Ovary (tissue), 3 donors: ENCODE measurements at regions not wholly inside any gene's neighbourhood (a gene's known extent, or its start where the extent isn't known, plus 50 kb on each side); places are given as distances from the start of the nearest gene placed in this dataset.

Source experiments
- EP300 ChIP-seq: sonication (generic); formaldehyde crosslinking; IDR thresholded peaks from one replicate; pipeline ENCODE4 v1.6.1; 2017; ENCODE audit warnings: antibody characterized with exemption
- TF ChIP-seq, protein P1 (sequence below), 3 donors: fragments of 450-650 bp in 2 of 3; fragments of 200-600 bp in 1 of 3; IDR thresholded peaks; one replicate each; pipeline versions ENCODE4 v1.5.1 to v1.8.0; 2016 to 2022; ENCODE audit warnings: antibody characterized with exemption in 3 of 3, mild to moderate bottlenecking in 1 of 3
- donor health status: DM: no; HTN: no; CAD: no.

DNA sequence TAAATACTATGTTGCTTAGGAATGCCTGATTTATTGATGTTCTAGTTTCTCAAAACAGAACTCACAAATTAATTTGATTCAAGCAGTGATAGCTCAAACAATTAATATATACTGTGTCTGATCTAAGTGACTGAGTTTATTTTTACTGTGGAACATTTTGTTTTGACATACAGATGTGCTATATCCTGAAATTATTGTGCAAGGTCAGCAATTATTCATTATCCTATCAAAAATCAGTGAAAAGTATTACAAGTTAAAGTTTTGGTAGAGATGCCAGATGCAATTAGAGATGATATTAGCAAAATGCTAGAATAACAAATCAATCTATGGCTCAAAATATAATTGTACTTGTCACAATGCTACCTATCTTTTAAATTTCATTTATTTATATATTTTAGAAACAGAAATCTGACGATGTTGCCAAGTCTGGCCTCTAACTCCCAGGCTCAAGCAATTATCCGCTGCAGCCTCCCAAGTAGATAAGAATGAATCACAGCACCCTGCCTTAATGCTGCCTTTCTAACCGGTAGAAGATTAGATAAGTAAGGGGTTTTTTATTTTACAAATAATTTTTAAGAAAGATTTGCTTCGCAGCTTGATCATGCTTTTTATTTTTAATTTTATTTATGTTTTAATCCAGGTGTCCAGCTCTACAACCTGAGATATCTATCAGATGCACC, 825.5 kb upstream of the NDST4 start:
- TF ChIP-seq, protein P1, sequence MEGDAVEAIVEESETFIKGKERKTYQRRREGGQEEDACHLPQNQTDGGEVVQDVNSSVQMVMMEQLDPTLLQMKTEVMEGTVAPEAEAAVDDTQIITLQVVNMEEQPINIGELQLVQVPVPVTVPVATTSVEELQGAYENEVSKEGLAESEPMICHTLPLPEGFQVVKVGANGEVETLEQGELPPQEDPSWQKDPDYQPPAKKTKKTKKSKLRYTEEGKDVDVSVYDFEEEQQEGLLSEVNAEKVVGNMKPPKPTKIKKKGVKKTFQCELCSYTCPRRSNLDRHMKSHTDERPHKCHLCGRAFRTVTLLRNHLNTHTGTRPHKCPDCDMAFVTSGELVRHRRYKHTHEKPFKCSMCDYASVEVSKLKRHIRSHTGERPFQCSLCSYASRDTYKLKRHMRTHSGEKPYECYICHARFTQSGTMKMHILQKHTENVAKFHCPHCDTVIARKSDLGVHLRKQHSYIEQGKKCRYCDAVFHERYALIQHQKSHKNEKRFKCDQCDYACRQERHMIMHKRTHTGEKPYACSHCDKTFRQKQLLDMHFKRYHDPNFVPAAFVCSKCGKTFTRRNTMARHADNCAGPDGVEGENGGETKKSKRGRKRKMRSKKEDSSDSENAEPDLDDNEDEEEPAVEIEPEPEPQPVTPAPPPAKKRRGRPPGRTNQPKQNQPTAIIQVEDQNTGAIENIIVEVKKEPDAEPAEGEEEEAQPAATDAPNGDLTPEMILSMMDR (IDR thresholded peaks at IDR 0.05): no peak
- no peak for TF ChIP-seq EP300
